ENCODE measurements at regions not wholly inside any gene's neighbourhood (a gene's known extent, or its start where the extent isn't known, plus 50 kb on each side); places are given as distances from the start of the nearest gene placed in this dataset.

DNA sequence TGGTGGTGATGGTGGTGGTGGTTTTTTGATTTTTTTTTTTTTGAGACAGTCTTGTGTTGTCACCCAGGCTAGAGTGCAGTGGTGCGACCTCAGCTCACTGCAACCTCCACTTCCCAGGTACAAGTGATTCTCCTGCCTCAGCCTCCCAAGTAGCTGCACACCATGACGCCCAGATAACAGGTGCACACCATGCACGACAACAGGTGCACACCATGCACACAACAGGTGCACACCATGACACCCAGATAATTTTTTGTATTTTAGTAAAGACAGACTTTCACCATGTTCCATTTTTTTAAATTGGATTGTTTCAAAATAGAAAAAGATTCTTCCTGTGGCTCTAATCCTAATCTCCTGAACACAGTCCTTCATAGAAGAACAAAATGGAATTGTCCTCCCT is 257.9 kb downstream of the ALDH8A1 start:
- Histone ChIP-seq H3K9ac (no peak overlapping the region), H2AFZ (replicated peaks) (no peak overlapping the region), H3K4me3 (no peak overlapping the region), H3F3A (ENCODE audit: low read depth) (no peaks in the 10 kb centered on the region), H3K36me3 (no peaks in the 10 kb centered on the region), H3K4me2 (no peak overlapping the region), H3K9me3 (ENCODE audit: low read depth) (no peaks in the 10 kb centered on the region), H3K4me1 (no peaks in the 10 kb centered on the region), H3K27me3 (no peaks in the 10 kb centered on the region), H4K20me1 (ENCODE audit: low read depth) (no peaks in the 10 kb centered on the region), H3K79me2 (ENCODE audit: low read depth) (no peaks in the 10 kb centered on the region), H3K27ac (no peak overlapping the region)
- no peak overlapping the region for H3K4me3 Mint-ChIP-seq
- peaks cover 8% of the 10 kb centered on the region for H3K27me3 Mint-ChIP-seq (ENCODE audit: insufficient read depth, low read depth)
- no peak for TF ChIP-seq EZH2 (IDR thresholded peaks at IDR 0.05)
- TF ChIP-seq, protein P1, sequence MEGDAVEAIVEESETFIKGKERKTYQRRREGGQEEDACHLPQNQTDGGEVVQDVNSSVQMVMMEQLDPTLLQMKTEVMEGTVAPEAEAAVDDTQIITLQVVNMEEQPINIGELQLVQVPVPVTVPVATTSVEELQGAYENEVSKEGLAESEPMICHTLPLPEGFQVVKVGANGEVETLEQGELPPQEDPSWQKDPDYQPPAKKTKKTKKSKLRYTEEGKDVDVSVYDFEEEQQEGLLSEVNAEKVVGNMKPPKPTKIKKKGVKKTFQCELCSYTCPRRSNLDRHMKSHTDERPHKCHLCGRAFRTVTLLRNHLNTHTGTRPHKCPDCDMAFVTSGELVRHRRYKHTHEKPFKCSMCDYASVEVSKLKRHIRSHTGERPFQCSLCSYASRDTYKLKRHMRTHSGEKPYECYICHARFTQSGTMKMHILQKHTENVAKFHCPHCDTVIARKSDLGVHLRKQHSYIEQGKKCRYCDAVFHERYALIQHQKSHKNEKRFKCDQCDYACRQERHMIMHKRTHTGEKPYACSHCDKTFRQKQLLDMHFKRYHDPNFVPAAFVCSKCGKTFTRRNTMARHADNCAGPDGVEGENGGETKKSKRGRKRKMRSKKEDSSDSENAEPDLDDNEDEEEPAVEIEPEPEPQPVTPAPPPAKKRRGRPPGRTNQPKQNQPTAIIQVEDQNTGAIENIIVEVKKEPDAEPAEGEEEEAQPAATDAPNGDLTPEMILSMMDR (IDR thresholded peaks at IDR 0.05) = no peak
- TF ChIP-seq EZH2phosphoT487 (IDR thresholded peaks at IDR 0.05) = no peak
- DNase-seq (ENCODE audit: low spot score) = no peak
- H3K27ac Mint-ChIP-seq = no peak overlapping the region
- no peaks in the 10 kb centered on the region for H3K36me3 Mint-ChIP-seq
- H3K4me1 Mint-ChIP-seq = peaks cover 7% of the 10 kb centered on the region
- H3K9me3 Mint-ChIP-seq = no peaks in the 10 kb centered on the region

- H3K4me3 ChIP-seq = no peak overlapping the region
- no peak for DNase-seq (ENCODE audit: low spot score)
- no peaks in the 10 kb centered on the region for H3K36me3 ChIP-seq
- no peaks in the 10 kb centered on the region for H4K20me1 ChIP-seq (ENCODE audit: low read depth)
- no peaks in the 10 kb centered on the region for H3F3A ChIP-seq (ENCODE audit: low read depth)
- H3K27me3 Mint-ChIP-seq (ENCODE audit: insufficient read depth, low read depth) = peaks cover 8% of the 10 kb centered on the region
- no peak overlapping the region for H3K4me2 ChIP-seq
- H3K27me3 ChIP-seq = no peaks in the 10 kb centered on the region
- H3K9me3 ChIP-seq (ENCODE audit: low read depth) = no peaks in the 10 kb centered on the region
- no peak overlapping the region for H3K9ac ChIP-seq
- H3K36me3 Mint-ChIP-seq = no peaks in the 10 kb centered on the region
- TF ChIP-seq EZH2 (IDR thresholded peaks at IDR 0.05) = no peak
- H3K9me3 Mint-ChIP-seq = no peaks in the 10 kb centered on the region
- H2AFZ ChIP-seq (replicated peaks) = no peak overlapping the region
- no peak overlapping the region for H3K27ac ChIP-seq
- H3K27ac Mint-ChIP-seq = no peak overlapping the region
- H3K4me1 Mint-ChIP-seq = peaks cover 7% of the 10 kb centered on the region
- no peaks in the 10 kb centered on the region for H3K4me1 ChIP-seq
- no peak overlapping the region for H3K4me3 Mint-ChIP-seq
- no peaks in the 10 kb centered on the region for H3K79me2 ChIP-seq (ENCODE audit: low read depth)
These were observed 258.7 kb downstream of the ALDH8A1 start for GRCh38 chr6:134691180-134691579.

- TF ChIP-seq EZH2 (IDR thresholded peaks at IDR 0.05) (no peak), EZH2phosphoT487 (IDR thresholded peaks at IDR 0.05) (no peak)
- TF ChIP-seq, protein P1 (IDR thresholded peaks at IDR 0.05) = no peak
- no peaks in the 10 kb centered on the region for H3K27me3 ChIP-seq
These were observed 259.9 kb downstream of the ALDH8A1 start for GRCh38 chr6:134690048-134690447.

GRCh38 chr6:134689641-134690040 is 260.3 kb downstream of the ALDH8A1 start:
- no peak for DNase-seq (ENCODE audit: low spot score)
- Histone ChIP-seq H4K20me1 (ENCODE audit: low read depth) (no peaks in the 10 kb centered on the region), H3K9ac (no peak overlapping the region), H3K36me3 (no peaks in the 10 kb centered on the region), H3K79me2 (ENCODE audit: low read depth) (no peaks in the 10 kb centered on the region), H3K9me3 (ENCODE audit: low read depth) (no peaks in the 10 kb centered on the region), H3K4me3 (no peak overlapping the region), H2AFZ (replicated peaks) (no peak overlapping the region), H3K27me3 (no peaks in the 10 kb centered on the region), H3K4me2 (no peak overlapping the region), H3F3A (ENCODE audit: low read depth) (no peaks in the 10 kb centered on the region), H3K27ac (no peak overlapping the region), H3K4me1 (no peaks in the 10 kb centered on the region)
- Mint-ChIP-seq H3K27ac (no peak overlapping the region), H3K9me3 (no peaks in the 10 kb centered on the region), H3K4me1 (peaks cover 7% of the 10 kb centered on the region), H3K27me3 (ENCODE audit: insufficient read depth, low read depth) (peaks cover 8% of the 10 kb centered on the region), H3K4me3 (no peak overlapping the region), H3K36me3 (no peaks in the 10 kb centered on the region)
- TF ChIP-seq, protein P1 (IDR thresholded peaks at IDR 0.05) = no peak
- TF ChIP-seq EZH2 (IDR thresholded peaks at IDR 0.05) = no peak
- TF ChIP-seq EZH2phosphoT487 (IDR thresholded peaks at IDR 0.05) = no peak

More at GRCh38 chr6:134690048-134690447, 259.9 kb downstream of the ALDH8A1 start:
- no peak for DNase-seq (ENCODE audit: low spot score)
- H3F3A ChIP-seq (ENCODE audit: low read depth) = no peaks in the 10 kb centered on the region
- Mint-ChIP-seq H3K27me3 (ENCODE audit: insufficient read depth, low read depth) (peaks cover 8% of the 10 kb centered on the region), H3K9me3 (no peaks in the 10 kb centered on the region), H3K4me1 (peaks cover 7% of the 10 kb centered on the region), H3K36me3 (no peaks in the 10 kb centered on the region), H3K27ac (no peak overlapping the region), H3K4me3 (no peak overlapping the region)
- H3K9me3 ChIP-seq (ENCODE audit: low read depth) = no peaks in the 10 kb centered on the region
- H3K79me2 ChIP-seq (ENCODE audit: low read depth) = no peaks in the 10 kb centered on the region
- H3K27ac ChIP-seq = no peak overlapping the region
- H3K9ac ChIP-seq = no peak overlapping the region
- H3K4me1 ChIP-seq = no peaks in the 10 kb centered on the region
- H4K20me1 ChIP-seq (ENCODE audit: low read depth) = no peaks in the 10 kb centered on the region
- H3K36me3 ChIP-seq = no peaks in the 10 kb centered on the region
- H2AFZ ChIP-seq (replicated peaks) = no peak overlapping the region
- no peak overlapping the region for H3K4me2 ChIP-seq
- no peak overlapping the region for H3K4me3 ChIP-seq

Measured in neural progenitor cell (in vitro differentiated cells).